GM19468 (cell line): ENCODE measurements at regions not wholly inside any gene's neighbourhood (a gene's known extent, or its start where the extent isn't known, plus 50 kb on each side); places are given as distances from the start of the nearest gene placed in this dataset.

Experiments used
- ATAC-seq: cut with Tn5 transposase; IDR thresholded peaks from one replicate; pipeline ENCODE4 v1.9.1; 2021; ENCODE audit warnings: mild to moderate bottlenecking, moderate library complexity, moderate number of reproducible peaks; ENCODE audit not compliant: unreplicated experiment; ENCODE audit errors: extremely low read depth

DNA sequence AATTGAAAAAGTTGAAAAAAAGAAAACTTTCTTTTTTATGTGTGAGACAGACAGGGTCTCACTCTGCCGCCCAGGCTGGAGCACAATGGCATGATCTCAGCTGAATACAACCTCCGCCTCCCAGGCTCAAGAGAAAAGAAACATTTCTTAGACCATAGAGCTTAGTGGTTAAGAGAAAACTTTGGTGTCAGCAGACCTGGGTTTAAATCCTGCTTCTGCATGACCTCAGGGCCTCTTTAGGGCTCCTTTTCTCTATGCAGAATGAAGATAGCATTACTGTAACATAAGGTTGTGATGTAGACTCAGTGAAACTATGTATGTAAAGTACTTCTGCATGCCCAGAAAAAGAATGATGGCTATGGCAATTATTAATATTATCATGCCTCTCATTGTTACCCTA, 104.7 kb upstream of the NUDT4 start:
- no peak for ATAC-seq

DNA sequence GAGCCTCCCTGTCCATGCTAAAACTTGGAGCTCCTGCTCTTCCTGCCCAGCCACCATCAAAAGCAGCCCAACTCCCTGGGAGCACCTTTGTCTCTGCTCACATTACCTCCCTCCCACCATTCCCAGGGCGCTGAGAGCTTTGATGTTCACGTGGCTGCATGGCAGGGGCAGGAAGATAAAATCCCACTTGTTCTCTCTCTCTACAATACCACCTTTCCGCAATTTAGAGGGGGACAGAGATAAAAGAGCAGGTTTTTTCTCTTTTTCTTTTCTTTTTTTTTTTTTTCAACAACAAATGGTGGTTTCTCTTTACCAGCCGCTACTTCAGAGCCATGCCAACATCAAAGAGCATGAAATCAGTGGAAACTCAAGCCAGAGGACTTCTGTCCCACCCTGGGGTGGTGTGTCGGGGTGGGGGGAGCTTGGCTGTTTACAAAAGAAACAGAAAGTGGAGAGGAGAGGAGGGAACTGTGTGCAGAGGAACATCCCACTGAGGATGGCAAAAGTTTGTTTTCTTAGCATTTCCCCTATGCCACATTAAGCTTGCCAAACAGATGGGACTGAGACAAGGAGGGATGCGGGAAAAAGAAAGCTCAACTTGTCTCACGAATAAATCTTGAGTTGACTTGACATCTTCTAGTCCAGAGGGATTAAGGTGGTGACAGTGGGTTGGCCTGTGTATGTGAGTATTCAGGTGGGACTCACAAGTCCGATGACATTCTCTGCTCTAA, 103.7 kb upstream of the NUDT4 start:
- ATAC-seq, result no peak

DNA sequence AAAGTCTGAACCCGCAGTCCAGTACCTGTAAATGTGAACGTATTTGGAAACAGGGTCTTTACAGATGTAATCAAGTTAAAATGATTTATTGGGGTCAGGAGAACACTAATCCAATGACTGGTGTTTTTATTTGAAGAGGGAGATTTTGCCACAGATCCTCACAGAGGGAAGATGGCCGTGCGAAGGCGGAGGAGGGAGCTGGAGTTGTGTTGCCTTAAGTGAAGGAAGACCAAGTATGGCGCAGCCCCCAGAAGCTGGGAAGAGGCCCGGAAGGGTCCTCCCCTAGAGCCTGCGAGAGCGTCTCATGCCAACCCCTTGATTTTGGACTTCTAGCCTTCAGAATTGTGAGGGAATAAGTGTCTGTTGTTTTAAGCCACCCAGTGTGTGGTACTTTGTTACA, 102.8 kb upstream of the NUDT4 start:
- no peak for ATAC-seq

DNA sequence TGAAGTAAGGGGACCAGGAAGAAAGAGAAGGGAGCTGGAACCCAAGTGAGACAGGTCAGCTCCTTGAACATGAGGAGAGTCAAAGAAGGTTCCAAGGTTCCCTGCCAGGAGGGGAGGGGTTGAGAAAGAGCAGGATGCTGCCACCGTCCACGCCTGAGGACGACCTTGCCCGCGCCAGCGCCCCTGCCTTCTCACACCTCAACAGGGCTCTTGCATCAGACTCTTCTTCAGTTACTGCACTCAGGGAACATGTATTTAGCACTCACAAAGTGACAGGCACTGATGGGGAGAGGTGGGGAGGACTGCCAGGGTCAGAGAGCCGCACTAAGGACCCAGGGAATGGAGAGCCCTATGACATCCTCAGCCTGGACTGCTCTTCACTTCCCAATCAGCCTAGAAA, 102.1 kb upstream of the NUDT4 start:
- no peak for ATAC-seq

DNA sequence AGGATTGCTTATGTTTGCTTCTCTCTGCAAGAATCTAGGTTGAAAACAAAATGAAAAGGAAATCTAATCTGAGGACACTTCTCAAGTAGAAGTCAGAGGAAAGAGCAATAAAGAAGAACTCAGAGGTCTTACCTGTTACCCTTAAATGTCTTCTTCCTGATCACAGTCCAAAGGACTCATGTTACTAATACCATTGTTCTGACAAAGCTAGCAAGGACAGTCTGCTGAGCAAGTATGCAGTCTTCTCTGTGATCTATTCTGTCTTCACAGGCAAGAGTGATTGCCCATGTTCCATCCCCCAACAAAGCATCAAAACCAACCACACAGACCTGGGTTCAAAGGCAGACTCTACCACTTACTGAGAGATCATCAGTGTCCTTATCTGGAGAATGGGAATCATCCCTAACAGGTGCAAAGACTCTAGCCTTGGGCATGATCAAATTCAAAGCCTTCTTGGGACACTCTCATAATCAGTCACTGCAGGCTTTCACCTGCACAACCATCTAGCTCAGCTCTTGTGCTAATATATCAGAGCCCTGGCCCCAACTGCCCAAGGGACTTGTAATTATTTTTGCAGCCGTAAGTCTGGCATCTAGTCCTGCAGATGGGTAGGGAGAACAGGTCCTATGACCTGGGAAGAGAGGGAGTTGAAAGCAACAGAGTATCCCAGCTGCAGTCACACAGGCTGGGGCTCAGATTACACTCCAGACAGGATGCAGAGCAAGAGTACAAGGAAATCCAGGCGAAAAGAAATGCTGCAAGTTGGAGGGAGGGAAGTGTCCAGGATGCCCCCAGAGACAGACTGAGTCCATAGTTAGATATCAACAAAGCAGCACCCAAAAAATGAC, 97.9 kb upstream of the NUDT4 start:
- ATAC-seq, result no peak

DNA sequence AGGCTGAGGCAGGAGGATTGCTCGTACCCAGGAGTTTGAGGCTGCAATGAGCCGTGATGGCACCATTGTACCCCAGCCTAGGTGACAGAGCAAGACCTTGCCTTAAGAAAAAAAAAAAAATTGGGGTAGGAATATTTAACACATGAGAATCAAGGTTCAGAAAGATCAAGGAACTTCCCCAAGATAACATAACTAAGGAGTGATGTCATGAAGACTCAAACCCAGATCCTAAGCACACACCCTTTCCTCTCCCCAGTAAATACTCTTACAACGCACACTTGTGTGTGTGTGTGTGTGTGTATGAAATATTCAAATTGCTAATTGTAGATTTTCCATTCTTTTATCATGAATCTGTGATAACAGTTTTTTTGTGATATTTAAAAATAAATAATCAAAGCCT, 90.6 kb upstream of the NUDT4 start:
- no peak for ATAC-seq

DNA sequence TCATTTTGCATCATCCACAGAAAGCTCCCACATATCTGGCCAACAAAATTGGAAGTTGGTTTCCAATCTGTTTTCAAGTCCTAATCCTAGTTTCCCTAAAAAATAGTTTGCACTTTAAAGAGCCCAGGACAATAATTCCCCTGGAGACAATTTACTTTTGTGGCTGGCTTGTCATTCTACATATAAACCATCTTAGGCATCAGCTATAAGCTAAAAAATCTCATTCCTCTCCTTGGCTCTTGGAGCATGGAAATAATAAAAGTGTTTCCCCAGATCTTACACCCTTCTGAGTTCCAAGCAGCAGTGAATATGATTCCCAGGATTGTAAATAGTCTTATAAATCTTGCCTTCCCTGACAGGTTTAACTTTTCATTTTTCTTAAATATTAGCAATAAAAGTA, 89.1 kb upstream of the NUDT4 start:
- ATAC-seq, result no peak

DNA sequence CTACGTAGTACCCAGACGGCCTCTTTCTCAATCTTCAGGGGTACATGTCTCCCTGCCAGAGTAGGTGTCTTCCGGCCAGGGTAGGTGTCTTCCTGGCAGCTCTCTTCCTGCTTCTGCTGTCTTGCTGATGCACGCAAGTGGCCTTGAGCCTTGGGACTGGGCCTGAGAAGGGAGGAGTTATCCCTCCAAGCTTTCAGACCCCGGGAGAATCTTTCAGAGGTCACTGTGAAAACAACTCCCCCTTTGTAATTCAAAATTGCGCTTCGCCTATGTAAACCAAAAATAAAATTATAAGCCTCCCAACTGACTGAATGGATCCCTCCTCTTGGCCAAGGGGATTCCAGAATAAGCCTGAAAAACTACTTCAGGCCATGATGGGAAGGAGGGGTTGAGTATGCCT, 87.3 kb upstream of the NUDT4 start:
- ATAC-seq, result no peak

DNA sequence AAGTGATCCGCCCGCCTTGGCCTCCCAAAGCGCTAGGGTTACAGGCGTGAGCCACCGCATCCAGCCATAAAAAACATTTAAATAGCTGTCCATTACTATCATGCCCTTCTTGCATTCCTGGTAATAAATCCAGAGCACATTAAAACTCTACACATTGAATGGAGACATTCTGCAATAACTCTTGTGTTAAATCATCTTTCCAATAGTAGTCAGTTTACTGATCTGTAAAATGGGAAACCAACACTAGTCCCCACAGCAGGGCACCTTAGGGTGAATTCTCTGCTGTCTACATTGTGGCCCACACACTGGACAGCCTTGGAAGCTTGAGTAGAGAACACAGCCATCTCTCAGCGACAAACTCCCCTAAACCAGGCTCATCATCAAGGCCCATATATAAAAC, 85.5 kb upstream of the NUDT4 start:
- ATAC-seq, result no peak

DNA sequence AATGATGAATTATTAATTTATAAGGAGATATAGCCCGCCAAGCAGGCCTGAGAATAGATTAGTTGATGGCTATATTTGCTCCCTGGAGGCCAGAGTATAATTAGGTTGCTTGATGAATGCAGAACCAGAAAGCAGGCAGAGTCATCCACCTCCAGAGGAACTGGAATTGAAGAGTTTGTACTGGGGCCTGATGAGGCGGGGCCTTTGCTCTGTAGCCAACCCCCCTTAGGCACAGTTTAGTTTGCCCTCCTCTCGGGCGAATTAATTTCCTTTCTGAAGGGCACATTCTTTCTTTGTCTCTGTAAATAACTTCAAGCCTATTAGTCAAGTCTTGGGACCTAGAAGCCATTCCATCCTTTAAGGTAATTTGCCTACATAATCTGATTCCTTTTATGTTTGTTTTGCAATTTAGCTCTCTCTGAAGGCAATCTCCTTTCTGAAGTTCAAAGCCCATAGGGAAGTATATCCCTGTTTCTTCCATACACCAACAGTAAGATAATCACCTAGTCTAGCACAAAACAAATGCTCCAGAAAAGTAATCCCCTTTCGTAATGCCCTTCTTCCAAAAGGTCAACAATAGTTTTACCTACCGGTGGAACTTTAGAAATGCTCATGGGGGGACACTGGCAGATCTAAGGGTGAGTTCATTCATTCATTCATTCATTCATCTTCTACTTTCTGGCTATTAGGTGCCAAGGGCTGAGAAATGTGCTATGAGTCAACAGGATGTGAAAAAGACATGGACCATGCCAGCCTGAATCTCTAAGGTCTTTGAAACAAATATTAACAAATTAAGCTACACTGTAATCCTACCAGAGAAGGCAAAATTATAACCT, 84.8 kb upstream of the NUDT4 start:
- no peak for ATAC-seq

DNA sequence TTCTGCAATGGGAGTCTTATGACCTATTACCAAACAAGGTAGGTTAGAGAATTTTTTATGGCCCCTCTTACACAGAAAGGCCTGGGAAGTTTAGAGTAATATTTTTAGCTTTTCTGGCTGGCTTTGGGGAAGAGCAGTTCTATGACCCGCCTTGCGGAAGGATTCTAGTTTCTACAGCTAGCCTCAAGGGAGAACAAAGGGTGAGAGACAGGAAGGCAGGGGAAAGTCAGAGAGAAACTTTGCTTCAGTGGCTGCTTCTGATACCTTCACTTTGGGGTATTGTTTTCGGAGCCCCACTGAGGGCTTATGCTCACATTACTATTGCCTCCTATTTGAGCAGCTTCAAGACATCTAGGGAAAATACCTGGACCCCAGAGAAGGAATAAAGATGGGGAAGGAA, 80.7 kb upstream of the NUDT4 start:
- ATAC-seq, result peak; percentile 63

DNA sequence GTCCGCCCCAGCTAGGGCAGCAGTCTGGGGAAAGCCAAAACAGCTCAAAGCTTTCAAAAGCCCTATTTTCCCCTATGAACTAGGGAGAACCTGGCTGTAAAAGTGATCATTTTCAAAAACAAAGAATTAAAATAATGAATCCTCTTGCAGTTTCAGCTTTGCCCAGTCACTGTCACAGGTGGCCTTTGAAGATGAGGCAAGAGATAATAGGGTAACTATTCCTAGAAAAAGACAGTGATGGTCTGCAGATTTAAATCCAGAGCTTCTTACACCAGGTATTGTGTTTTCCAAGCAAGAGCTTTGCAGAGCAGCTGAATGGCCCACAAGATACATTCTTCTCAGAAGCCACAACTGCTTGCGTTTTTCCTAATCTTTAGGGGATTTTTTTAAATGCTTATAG, 80.2 kb upstream of the NUDT4 start:
- no peak for ATAC-seq

DNA sequence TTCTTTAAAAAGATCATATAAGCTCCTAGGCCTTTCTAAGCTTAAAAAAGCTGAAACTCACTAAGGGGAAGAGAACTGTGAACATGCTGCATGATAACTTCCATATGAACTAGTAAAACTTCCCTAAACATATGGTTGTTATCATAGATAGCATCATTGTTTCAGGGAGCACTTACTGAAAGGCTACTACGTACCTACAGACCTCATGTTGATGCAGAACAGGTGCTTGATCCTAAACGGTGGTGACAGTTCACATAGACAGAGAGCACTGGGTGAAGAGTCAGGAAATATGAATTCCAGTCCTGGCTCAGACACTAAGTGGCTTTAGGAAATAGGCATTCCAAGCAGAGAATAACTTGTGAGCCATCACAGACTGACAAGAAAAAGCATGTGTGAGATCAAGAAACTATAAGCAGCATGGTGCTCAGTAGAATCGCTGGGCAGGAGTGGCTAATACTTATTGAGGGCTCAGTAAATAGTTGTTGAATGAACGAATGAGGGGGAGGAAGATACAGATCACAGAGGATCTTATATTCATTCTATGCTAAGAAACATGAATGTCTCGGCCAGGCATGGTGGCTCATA, 78.4 kb upstream of the NUDT4 start:
- ATAC-seq, result no peak

DNA sequence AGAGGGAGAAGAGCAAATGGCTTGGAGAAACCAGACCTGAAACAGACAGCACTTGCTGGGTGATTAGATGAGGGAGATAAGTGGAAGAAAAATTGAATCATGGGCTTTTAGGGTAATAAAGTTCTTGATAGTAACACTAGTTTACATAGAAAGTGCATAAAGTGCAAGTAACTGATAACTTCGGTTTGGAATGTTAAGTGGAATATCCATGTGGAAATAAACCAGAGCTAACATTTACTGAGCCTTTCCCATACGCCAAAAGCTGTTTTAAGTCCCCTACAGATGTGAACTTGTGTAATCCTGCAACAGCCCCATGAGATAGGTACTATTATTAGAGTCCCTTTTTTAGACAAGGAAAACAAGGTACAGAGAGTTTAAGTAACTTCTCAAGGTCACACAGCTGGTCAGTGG, 77.1 kb upstream of the NUDT4 start:
- no peak for ATAC-seq

DNA sequence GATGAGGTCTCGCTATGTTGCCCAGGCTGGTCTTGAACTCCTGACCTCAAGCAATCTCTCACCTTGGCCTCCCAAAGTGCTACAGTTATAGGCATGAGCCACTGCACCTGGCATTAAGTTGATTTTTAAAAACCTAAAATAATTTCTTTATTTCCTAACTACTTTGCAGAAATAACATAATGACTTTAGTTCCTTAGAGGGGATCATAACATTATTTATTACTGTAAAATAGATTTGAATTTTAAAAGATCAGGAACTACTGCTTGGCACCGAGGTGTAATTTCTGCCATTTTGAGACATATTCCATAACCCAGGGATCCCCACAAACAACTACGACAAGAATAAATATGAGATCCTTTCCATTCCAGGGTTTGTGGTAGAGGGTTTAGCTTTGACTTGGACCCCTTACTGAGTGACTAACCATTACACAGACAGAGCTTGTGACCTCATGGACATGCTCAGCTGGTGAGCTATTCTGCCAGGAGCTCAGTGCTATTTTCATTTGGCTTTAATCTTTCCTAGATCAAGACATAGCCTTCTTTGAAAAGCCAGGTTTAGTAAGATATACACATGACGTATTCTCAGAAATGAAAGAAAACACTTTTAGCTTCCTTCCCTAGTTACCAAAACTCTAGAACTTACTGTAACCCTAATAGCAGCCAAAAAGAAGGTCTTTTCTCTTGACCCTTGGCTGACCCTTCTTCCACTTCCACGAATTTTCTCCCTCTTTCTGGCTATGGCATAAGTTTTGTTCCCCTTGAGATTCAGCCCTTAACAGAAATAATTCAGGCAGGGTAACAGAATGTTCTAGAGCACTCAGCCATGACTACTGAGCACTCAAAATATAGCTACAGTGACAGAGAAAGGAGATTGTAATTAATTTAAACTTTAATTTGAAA, 75.1 kb upstream of the NUDT4 start:
- ATAC-seq, result no peak

DNA sequence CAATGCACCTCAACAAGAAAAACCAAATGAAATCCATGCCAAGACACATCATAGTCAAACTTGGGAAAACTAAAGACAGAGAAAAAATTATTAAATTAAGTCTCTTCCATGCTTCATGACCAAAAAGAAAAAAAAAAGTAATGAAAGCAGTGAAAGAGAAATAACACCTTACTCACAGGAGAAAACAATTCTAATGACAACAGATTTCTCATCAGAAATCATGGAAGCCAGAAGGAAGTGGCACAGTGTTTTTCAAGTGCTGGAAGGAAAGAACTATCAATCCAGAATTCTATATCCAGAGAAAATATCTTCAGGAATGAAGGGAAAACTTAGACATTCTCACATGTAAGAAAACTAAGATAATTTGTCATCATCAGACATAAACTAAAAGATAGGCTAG, 71.1 kb upstream of the NUDT4 start:
- no peak for ATAC-seq

DNA sequence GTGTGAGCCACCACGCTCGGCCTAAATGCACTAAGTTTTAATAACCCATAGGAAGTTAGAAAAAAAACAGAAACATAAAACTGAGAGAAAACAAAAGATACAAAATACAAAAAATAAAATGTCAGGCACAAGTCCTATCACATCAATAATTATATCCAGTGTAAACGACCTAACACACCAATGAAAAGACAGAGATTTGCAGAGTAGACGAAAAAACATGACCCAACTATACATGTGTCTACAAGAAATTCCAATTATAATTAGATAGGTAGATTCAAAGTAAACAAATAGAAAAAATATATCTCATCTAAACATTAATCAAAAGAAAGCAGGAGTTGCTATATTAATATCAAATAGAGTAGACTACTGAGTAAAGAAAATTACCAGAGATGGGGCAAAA, 69.4 kb upstream of the NUDT4 start:
- ATAC-seq, result no peak

DNA sequence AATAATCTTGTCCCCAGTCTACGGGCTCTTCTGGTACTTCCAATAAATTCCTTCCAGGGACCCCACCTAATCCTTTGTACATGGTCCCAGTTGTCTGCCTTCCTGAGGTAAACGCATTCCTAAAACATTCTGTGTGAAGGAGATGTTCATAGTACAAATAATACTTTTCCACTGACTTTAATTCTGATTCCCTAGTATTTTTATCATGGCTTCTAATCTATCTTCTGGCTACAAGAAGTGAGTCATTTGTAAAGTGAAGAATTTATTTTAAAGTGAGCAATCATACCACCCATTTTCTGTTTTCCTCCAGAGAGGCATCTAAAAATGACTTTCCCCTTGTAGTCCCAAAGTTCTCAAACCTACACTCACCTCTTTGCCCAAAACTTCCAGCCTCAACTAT, 65.9 kb upstream of the NUDT4 start:
- ATAC-seq, result no peak

DNA sequence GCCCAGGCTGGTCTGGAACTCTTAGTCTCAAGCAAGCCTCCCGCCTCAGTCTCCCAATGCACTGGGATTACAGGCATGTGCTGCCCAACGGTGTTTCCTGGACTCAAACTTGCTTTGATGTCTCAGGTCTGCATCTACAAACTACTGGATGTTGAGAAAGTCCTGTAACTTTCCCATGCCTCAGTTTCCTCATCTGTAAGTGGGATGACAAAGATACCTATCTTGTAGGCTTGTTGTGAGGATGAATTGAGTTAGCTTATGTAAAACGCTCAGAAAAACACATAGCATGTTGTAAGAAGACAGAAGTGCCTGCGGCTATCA, 63.6 kb upstream of the NUDT4 start:
- no peak for ATAC-seq

DNA sequence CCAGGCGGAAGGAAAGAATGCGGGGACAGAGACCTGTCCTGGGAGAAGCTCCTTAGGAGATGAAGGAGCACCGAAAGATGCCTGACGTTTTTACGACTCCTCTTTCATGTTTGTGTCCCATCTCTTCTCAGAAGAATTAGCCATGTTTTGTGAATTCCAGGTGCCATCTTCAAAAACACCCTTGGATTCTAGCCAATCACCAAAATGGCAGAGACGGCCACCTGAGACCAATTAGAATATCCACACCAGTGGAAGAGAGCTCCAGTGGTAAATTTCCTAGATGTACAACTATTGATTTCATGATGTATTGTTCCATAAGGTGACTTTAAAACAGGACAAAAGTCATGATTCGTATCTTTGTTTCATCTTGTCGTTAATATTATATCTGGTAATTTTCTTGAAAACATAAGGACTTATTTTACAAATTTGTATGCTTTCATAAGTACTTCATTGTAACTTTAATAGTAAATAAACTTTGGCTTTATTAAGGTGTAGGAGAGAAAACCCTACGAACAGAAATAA, 62.3 kb upstream of the NUDT4 start:
- no peak for ATAC-seq
